A549 (cell line): ENCODE measurements at regions not wholly inside any gene's neighbourhood (a gene's known extent, or its start where the extent isn't known, plus 50 kb on each side); places are given as distances from the start of the nearest gene placed in this dataset.
A peak's percentile ranks its signal among the peaks of the same experiment; 100 is the strongest.

Experiments
- ATAC-seq, 2 experiments: fragments of 200-7000 bp in 1 of 2; fragments of >200 bp in 1 of 2; cut with Nextera tagmentation in 1 of 2; cut with Tn5 transposase in 1 of 2; 3 replicates each; pipeline versions ENCODE4 v1.8.0 to v1.9.1; 2018 to 2020; ENCODE audit warnings: mild to moderate bottlenecking in 1 of 2, moderate library complexity in 1 of 2
- CTCF ChIA-PET: fragments of 300-600 bp; sonication (Branson Sonifier 250); formaldehyde crosslinking; extraction: SDS; loops from one replicate; lab custom pipeline; 2021; ENCODE audit warnings: antibody characterized with exemption, inconsistent platforms; lab: Yijun Ruan, JAX
- POLR2A ChIA-PET: fragments of 350-600 bp; formaldehyde crosslinking; extraction: SDS; loops from one replicate; lab custom pipeline; 2021; ENCODE audit warnings: antibody characterized with exemption, inconsistent platforms; lab: Yijun Ruan, JAX
- DNase-seq, 2 experiments: peaks; one replicate each; pipeline versions ENCODE4 v3.0.0 to v3.0.0-alpha.2; 2011 to 2016; ENCODE audit warnings: low read depth in 1 of 2, low spot score in 1 of 2
- FAIRE-seq: peaks from 2 replicates; lab custom pipeline; 2011; peaks lifted over from hg19 to GRCh38; lab: Jason Lieb, UNC
- H3K27ac ChIP-seq, 2 experiments: fragments of >200 bp; sonication (Bioruptor Twin); formaldehyde crosslinking; 3 replicates each; pipeline ENCODE4 v1.5.1; 2016 to 2017
- H3K4me1 ChIP-seq: fragments of >200 bp; sonication (Bioruptor Twin); formaldehyde crosslinking; 3 replicates; pipeline ENCODE4 v1.6.1; 2016
- H3K4me2 ChIP-seq: fragments of >200 bp; sonication (Bioruptor Twin); formaldehyde crosslinking; 3 replicates; pipeline ENCODE4 v1.6.1; 2016
- H3K4me3 ChIP-seq: fragments of >200 bp; sonication (Bioruptor Twin); formaldehyde crosslinking; 3 replicates; pipeline ENCODE4 v1.5.1; 2016
- H3K9me3 ChIP-seq: fragments of >200 bp; sonication (Bioruptor Twin); formaldehyde crosslinking; 3 replicates; pipeline ENCODE4 v1.6.1; 2016
- CHD2 ChIP-seq: fragments of 150-350 bp; IDR thresholded peaks from 2 replicates; pipeline ENCODE4 v1.6.1; 2014; ENCODE audit warnings: low read length; ENCODE audit not compliant: partially characterized antibody
- FOSL2 ChIP-seq, 2 experiments: fragments of 450-650 bp in 1 of 2; fragments of >200 bp in 1 of 2; sonication (Bioruptor Twin) in 1 of 2; formaldehyde crosslinking; IDR thresholded peaks; 2 replicates each; pipeline versions ENCODE4 v1.5.0 to v1.6.1; 2016 to 2020; ENCODE audit warnings: mild to moderate bottlenecking in 1 of 2, moderate library complexity in 1 of 2
- FOXS1 ChIP-seq: fragments of 250-450 bp; sonication (Bioruptor Pico); IDR thresholded peaks from 2 replicates; pipeline ENCODE4 v1.5.0; 2020; ENCODE audit warnings: mild to moderate bottlenecking, moderate library complexity
- HOXA7 ChIP-seq: fragments of 250-450 bp; sonication (Bioruptor Pico); IDR thresholded peaks from 2 replicates; pipeline ENCODE4 v1.5.0; 2020; ENCODE audit warnings: mild to moderate bottlenecking, moderate library complexity
- MAFK ChIP-seq: fragments of 450-650 bp; IDR thresholded peaks from 2 replicates; pipeline ENCODE4 v1.6.1; 2014; ENCODE audit not compliant: partially characterized antibody
- MYC ChIP-seq: IDR thresholded peaks from 2 replicates; pipeline ENCODE4 v1.6.1; 2012; ENCODE audit warnings: mild to moderate bottlenecking, inconsistent platforms, low read length, improper control_type of control experiment, borderline replicate concordance
- SMC3 ChIP-seq: fragments of >200 bp; sonication (Bioruptor Twin); formaldehyde crosslinking; IDR thresholded peaks from 3 replicates; pipeline ENCODE4 v1.6.1; 2018; ENCODE audit warnings: inconsistent platforms
- SREBF2 ChIP-seq: fragments of 450-650 bp; IDR thresholded peaks from 2 replicates; pipeline ENCODE4 v1.6.1; 2014; ENCODE audit warnings: mild to moderate bottlenecking, moderate library complexity
- WGBS: methylation state at CpG from one replicate; pipeline ENCODE4 v1.1.6; 2017; ENCODE audit errors: missing lambda C conversion rate; 5-methylcytosine and 5-hydroxymethylcytosine counted together
- TF ChIP-seq, protein P1 (sequence below): fragments of 250-450 bp; sonication (Bioruptor Pico); IDR thresholded peaks from 2 replicates; pipeline ENCODE4 v1.5.0; 2021; ENCODE audit warnings: mild to moderate bottlenecking, moderate library complexity, borderline replicate concordance
- TF ChIP-seq, protein P2 (sequence below): fragments of 200-600 bp; sonication (generic); IDR thresholded peaks from 2 replicates; pipeline ENCODE4 v1.6.1; 2016; ENCODE audit warnings: antibody characterized with exemption, mild to moderate bottlenecking, moderate library complexity
- TF ChIP-seq, protein P3 (sequence below): IDR thresholded peaks from 2 replicates; pipeline ENCODE4 v1.6.1; 2012
- TF ChIP-seq, protein P4 (sequence below): fragments of 450-650 bp; IDR thresholded peaks from 2 replicates; pipeline ENCODE4 v1.6.1; 2014; ENCODE audit warnings: antibody characterized with exemption

DNA sequence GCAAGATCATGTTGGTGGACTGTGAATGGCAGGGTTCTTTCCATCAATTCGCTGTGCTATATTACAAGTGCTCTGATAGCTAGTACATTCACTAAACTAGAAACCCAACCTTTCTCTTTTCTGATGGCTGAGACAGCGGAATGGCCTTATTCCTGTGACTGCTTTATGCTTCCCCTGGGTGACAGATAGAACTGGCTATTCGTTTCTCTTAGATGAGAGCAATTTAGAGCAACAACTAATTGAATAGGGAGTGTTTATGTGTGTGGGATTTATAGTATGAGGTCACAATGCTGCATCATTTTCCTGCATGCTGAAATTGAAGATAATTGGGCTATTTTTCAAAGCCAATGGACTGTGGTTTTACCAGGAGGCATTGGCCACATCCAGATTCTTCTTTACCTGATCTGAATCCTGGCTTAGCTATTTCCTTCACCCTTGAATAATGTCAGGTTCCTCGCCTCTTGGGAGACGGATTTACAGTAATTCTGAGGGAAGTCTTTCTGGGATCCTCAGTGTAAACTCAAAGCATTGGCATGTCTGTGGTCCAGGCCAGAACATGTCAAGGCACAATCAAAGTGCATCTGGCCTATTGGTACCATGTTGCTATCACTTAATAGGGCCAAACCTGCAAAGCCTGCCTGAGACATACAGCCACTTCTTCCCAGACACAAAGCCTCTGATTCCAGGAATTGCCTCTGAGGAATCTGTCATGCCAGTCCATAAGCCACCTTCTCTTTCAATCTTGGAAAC lies 775.0 kb upstream of the API5 start (continued):
- TF ChIP-seq, protein P1, sequence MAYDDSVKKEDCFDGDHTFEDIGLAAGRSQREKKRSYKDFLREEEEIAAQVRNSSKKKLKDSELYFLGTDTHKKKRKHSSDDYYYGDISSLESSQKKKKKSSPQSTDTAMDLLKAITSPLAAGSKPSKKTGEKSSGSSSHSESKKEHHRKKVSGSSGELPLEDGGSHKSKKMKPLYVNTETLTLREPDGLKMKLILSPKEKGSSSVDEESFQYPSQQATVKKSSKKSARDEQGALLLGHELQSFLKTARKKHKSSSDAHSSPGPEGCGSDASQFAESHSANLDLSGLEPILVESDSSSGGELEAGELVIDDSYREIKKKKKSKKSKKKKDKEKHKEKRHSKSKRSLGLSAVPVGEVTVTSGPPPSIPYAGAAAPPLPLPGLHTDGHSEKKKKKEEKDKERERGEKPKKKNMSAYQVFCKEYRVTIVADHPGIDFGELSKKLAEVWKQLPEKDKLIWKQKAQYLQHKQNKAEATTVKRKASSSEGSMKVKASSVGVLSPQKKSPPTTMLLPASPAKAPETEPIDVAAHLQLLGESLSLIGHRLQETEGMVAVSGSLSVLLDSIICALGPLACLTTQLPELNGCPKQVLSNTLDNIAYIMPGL: no peak

DNA sequence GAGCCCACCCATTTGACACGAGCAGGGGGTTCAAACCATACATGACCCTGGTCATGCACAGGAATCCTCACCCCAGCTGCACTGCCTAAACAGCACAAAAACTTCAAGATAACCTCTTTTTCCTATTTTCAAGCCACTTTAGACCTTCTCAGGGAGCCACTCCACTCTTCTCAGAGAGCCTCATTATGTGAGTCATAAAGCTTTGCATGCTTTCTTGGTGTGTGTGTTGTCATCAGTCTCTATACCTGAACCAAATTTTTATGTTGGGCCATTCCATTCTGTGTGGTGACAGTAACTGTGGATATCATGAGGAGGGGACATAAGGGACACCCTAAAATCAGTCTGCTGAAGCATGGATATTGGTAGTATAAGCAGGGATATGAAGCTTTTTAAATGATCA lies 769.5 kb upstream of the API5 start:
- no peak overlapping the region for H3K27ac ChIP-seq
- DNase-seq (no peak), ATAC-seq (no peak), FAIRE-seq (no peak)
- no peak overlapping the region for H3K4me3 ChIP-seq
- POLR2A ChIA-PET: no interaction called here
- CTCF ChIA-PET: interaction anchor here (2.4 kb wide), 1 partner anchor 18 kb away, joined by 5 read pairs; no protein-coding TSS in a partner anchor
- TF ChIP-seq, protein P2, sequence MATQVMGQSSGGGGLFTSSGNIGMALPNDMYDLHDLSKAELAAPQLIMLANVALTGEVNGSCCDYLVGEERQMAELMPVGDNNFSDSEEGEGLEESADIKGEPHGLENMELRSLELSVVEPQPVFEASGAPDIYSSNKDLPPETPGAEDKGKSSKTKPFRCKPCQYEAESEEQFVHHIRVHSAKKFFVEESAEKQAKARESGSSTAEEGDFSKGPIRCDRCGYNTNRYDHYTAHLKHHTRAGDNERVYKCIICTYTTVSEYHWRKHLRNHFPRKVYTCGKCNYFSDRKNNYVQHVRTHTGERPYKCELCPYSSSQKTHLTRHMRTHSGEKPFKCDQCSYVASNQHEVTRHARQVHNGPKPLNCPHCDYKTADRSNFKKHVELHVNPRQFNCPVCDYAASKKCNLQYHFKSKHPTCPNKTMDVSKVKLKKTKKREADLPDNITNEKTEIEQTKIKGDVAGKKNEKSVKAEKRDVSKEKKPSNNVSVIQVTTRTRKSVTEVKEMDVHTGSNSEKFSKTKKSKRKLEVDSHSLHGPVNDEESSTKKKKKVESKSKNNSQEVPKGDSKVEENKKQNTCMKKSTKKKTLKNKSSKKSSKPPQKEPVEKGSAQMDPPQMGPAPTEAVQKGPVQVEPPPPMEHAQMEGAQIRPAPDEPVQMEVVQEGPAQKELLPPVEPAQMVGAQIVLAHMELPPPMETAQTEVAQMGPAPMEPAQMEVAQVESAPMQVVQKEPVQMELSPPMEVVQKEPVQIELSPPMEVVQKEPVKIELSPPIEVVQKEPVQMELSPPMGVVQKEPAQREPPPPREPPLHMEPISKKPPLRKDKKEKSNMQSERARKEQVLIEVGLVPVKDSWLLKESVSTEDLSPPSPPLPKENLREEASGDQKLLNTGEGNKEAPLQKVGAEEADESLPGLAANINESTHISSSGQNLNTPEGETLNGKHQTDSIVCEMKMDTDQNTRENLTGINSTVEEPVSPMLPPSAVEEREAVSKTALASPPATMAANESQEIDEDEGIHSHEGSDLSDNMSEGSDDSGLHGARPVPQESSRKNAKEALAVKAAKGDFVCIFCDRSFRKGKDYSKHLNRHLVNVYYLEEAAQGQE: no peak
- TF ChIP-seq FOSL2 (IDR thresholded peaks at IDR 0.05) (no peak), FOSL2 (CRISPR knock-in tag; IDR thresholded peaks at IDR 0.05) (no peak), SMC3 (no peak), SREBF2 (no peak), FOXS1 (CRISPR knock-in tag) (no peak)
- TF ChIP-seq, protein P3, sequence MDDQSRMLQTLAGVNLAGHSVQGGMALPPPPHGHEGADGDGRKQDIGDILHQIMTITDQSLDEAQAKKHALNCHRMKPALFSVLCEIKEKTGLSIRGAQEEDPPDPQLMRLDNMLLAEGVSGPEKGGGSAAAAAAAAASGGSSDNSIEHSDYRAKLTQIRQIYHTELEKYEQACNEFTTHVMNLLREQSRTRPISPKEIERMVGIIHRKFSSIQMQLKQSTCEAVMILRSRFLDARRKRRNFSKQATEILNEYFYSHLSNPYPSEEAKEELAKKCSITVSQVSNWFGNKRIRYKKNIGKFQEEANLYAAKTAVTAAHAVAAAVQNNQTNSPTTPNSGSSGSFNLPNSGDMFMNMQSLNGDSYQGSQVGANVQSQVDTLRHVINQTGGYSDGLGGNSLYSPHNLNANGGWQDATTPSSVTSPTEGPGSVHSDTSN: no peak
- TF ChIP-seq, protein P4, sequence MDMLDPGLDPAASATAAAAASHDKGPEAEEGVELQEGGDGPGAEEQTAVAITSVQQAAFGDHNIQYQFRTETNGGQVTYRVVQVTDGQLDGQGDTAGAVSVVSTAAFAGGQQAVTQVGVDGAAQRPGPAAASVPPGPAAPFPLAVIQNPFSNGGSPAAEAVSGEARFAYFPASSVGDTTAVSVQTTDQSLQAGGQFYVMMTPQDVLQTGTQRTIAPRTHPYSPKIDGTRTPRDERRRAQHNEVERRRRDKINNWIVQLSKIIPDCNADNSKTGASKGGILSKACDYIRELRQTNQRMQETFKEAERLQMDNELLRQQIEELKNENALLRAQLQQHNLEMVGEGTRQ: no peak
- 0% methylated on average over 1 of the region's 1 CpG for WGBS
- H3K4me1 ChIP-seq: no peaks in the 10 kb centered on the region
- H3K9me3 ChIP-seq: no peaks in the 10 kb centered on the region
- H3K4me2 ChIP-seq: no peak overlapping the region

DNA sequence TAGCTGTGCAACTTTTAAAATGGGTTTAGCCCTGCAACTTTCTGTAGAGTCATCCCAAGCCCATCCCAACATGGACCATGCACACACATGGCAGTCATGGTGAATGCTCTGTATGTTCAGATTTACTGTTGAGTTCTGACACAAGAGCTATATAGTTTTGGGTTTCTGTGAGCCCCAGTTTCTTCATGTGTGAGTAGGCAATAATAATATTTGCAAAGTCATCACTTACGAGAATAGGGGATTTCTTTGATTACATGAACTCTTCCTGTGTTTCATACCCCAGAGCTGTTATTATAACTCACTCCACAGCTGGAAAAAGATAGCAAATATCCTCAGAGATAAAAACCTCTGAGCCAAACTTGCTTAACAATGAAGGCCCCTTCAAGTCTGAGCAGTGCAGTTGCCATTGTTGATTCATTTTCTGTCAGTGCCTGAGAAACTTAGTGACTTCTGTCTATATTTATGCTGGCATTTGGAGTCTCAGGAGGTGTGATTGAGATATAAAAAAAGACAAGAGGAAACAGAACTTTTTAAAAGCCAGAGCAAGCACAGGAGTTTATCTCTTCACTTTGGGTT lies 767.9 kb upstream of the API5 start:
- DNase-seq (no peak), ATAC-seq (no peak), FAIRE-seq (no peak)
- H3K4me3 ChIP-seq: no peak overlapping the region
- TF ChIP-seq CHD2: no peak
- peak; percentile 80 for TF ChIP-seq MAFK
- no peak for TF ChIP-seq HOXA7 (CRISPR knock-in tag)
- no peak for TF ChIP-seq MYC
- TF ChIP-seq, all 56 proteins: peak for 1
- WGBS: 0% methylated on average over 1 of the region's 1 CpG
- Histone ChIP-seq H3K4me2 (no peak overlapping the region), H3K9me3 (no peaks in the 10 kb centered on the region), H3K27ac (no peak overlapping the region), H3K4me1 (no peaks in the 10 kb centered on the region)
- ChIA-PET CTCF (no interaction called here), POLR2A (no interaction called here)
